ENCODE measurements at regions not wholly inside any gene's neighbourhood (a gene's known extent, or its start where the extent isn't known, plus 50 kb on each side); places are given as distances from the start of the nearest gene placed in this dataset.

GRCh38 chr3:194040516-194041273, 95.3 kb upstream of the HES1 start:
- no peak for TF ChIP-seq POLR2A (IDR thresholded peaks at IDR 0.05)
- no peak for TF ChIP-seq EP300 (IDR thresholded peaks at IDR 0.05)
- TF ChIP-seq, protein P1, sequence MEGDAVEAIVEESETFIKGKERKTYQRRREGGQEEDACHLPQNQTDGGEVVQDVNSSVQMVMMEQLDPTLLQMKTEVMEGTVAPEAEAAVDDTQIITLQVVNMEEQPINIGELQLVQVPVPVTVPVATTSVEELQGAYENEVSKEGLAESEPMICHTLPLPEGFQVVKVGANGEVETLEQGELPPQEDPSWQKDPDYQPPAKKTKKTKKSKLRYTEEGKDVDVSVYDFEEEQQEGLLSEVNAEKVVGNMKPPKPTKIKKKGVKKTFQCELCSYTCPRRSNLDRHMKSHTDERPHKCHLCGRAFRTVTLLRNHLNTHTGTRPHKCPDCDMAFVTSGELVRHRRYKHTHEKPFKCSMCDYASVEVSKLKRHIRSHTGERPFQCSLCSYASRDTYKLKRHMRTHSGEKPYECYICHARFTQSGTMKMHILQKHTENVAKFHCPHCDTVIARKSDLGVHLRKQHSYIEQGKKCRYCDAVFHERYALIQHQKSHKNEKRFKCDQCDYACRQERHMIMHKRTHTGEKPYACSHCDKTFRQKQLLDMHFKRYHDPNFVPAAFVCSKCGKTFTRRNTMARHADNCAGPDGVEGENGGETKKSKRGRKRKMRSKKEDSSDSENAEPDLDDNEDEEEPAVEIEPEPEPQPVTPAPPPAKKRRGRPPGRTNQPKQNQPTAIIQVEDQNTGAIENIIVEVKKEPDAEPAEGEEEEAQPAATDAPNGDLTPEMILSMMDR (IDR thresholded peaks at IDR 0.05): no peak
